ENCODE measurements at regions not wholly inside any gene's neighbourhood (a gene's known extent, or its start where the extent isn't known, plus 50 kb on each side); places are given as distances from the start of the nearest gene placed in this dataset.
A peak's percentile ranks its signal among the peaks of the same experiment; 100 is the strongest.

DNA sequence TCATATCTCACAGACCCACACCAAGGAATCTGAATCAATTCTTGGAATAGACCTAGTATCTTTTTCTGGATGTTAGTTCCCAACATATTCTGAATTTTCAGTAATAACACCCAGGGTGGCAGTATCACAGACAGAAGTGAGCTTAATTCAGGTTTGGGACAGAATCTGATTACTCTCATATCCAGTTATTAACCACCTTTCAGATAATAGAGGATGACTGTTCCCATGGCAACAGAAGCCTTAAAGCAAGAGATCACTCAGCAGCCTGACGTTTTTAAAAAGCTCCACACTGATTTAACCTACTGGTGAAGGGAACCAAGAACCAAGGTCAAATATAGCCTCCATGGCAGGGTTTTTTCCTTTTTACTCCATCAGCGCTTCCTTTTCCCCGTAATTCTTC lies 68.4 kb downstream of the ACTBL2 start:
- no peak overlapping the region for H2AFZ ChIP-seq
- H3F3A ChIP-seq (ENCODE audit: insufficient read depth): peaks cover 34% of the 10 kb centered on the region
- no peaks in the 10 kb centered on the region for H4K20me1 ChIP-seq (ENCODE audit: insufficient read depth)
- no peaks in the 10 kb centered on the region for H3K9me2 ChIP-seq (ENCODE audit: insufficient read depth)
- no peak overlapping the region for H3K4me2 ChIP-seq (ENCODE audit: unreplicated experiment)
- H3K4me1 ChIP-seq (ENCODE audit: insufficient read depth): peaks cover 41% of the 10 kb centered on the region
- no peak overlapping the region for H3K4me3 ChIP-seq
- no peak overlapping the region for H3K9ac ChIP-seq
- in situ Hi-C loops (cut with MboI): no loop called here
- 71 to 79% methylated on average over 3 of the region's 3 CpGs for WGBS, 2 experiments (ENCODE audit: low coverage in 1 of 2, low lambda C conversion rate in 2 of 2, missing lambda C conversion rate in 2 of 2)
- no peaks in the 10 kb centered on the region for H3K9me3 ChIP-seq (ENCODE audit: low read depth)
- TF ChIP-seq EZH2phosphoT487 (IDR thresholded peaks at IDR 0.05; ENCODE audit: insufficient read depth, low read depth) (no peak), EZH2 (IDR thresholded peaks at IDR 0.05; ENCODE audit: insufficient read depth, poor library complexity, severe bottlenecking) (no peak)
- H3K27ac ChIP-seq: no peak overlapping the region
- DNase-seq: no peak
- H3K79me2 ChIP-seq (ENCODE audit: insufficient read depth): no peaks in the 10 kb centered on the region
- H3K36me3 ChIP-seq (ENCODE audit: low read depth): no peaks in the 10 kb centered on the region
- no peaks in the 10 kb centered on the region for H3K27me3 ChIP-seq (replicated peaks; ENCODE audit: insufficient read depth)

DNA sequence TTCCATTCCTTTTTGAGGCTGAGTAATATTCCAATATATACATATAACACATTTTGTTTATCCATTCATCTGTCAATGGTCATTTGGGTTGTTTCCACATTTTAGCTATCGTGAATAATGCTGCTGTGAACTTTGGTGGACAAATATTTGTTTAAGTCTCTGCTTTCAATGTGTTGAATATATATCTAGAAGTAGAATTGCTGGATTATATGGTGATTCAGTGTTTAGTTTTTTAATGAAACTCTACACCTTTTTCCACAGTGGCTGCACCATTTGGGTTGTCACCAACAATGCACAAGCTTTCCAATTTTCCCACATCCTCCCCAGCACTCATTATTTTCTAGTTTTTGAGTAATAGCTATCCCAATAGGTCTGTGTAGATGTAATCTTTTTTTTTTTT lies 69.5 kb downstream of the ACTBL2 start:
- TF ChIP-seq EZH2 (IDR thresholded peaks at IDR 0.05; ENCODE audit: insufficient read depth, poor library complexity, severe bottlenecking) (no peak), EZH2phosphoT487 (IDR thresholded peaks at IDR 0.05; ENCODE audit: insufficient read depth, low read depth) (no peak)
- 57 to 67% methylated on average over 1 of the region's 1 CpG for WGBS, 2 experiments (ENCODE audit: low coverage in 1 of 2, low lambda C conversion rate in 2 of 2, missing lambda C conversion rate in 2 of 2)
- no peaks in the 10 kb centered on the region for H3K27me3 ChIP-seq (replicated peaks; ENCODE audit: insufficient read depth)

DNA sequence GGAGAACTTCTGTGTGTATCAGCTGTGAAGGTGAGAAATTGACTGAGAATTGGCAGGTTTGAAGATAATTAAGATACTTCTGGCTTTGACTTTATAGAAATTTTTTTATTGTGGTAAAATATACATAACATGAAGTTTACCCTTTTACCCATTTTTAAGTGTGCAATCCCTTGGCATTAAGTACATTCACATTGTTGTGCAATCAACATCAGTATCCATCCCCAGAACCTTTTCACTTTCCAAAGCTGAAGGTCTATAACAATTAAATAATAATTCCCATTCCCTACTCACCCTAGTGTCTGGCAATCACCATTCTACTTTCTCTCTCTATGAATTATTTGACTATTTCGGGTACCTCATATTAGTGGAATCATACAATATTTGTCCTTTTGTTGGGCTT lies 69.9 kb downstream of the ACTBL2 start:
- DNase-seq: no peak
- Histone ChIP-seq H3K4me1 (ENCODE audit: insufficient read depth) (peaks cover 55% of the 10 kb centered on the region), H3K4me3 (no peak overlapping the region), H3K9ac (peak overlapping the region; percentile 3; the same call in 1 of the 2 replicates), H3K79me2 (ENCODE audit: insufficient read depth) (no peaks in the 10 kb centered on the region), H3K27me3 (replicated peaks; ENCODE audit: insufficient read depth) (no peaks in the 10 kb centered on the region), H3K9me2 (ENCODE audit: insufficient read depth) (no peaks in the 10 kb centered on the region), H2AFZ (no peak overlapping the region), H3K36me3 (ENCODE audit: low read depth) (no peaks in the 10 kb centered on the region), H4K20me1 (ENCODE audit: insufficient read depth) (no peaks in the 10 kb centered on the region), H3K9me3 (ENCODE audit: low read depth) (no peaks in the 10 kb centered on the region), H3K4me2 (ENCODE audit: unreplicated experiment) (peak overlapping the region; percentile 26), H3K27ac (peak overlapping the region; percentile 39), H3F3A (ENCODE audit: insufficient read depth) (peaks cover 45% of the 10 kb centered on the region)
- WGBS, 2 experiments (ENCODE audit: low coverage in 1 of 2, low lambda C conversion rate in 2 of 2, missing lambda C conversion rate in 2 of 2): 97% methylated on average over 1 of the region's 1 CpG
- in situ Hi-C loops (cut with MboI): no loop called here
- TF ChIP-seq EZH2phosphoT487 (IDR thresholded peaks at IDR 0.05; ENCODE audit: insufficient read depth, low read depth) (no peak), EZH2 (IDR thresholded peaks at IDR 0.05; ENCODE audit: insufficient read depth, poor library complexity, severe bottlenecking) (no peak)

More for the DNA sequence above, 69.5 kb downstream of the ACTBL2 start:
- Histone ChIP-seq H3K79me2 (ENCODE audit: insufficient read depth) (no peaks in the 10 kb centered on the region), H4K20me1 (ENCODE audit: insufficient read depth) (no peaks in the 10 kb centered on the region), H2AFZ (no peak overlapping the region), H3K9me3 (ENCODE audit: low read depth) (no peaks in the 10 kb centered on the region), H3K4me1 (ENCODE audit: insufficient read depth) (peaks cover 52% of the 10 kb centered on the region), H3K4me2 (ENCODE audit: unreplicated experiment) (no peak overlapping the region), H3K4me3 (no peak overlapping the region), H3K36me3 (ENCODE audit: low read depth) (no peaks in the 10 kb centered on the region), H3F3A (ENCODE audit: insufficient read depth) (peaks cover 44% of the 10 kb centered on the region), H3K9ac (no peak overlapping the region), H3K27ac (no peak overlapping the region), H3K9me2 (ENCODE audit: insufficient read depth) (no peaks in the 10 kb centered on the region)
- no peak for DNase-seq
- in situ Hi-C loops (cut with MboI): no loop called here

DNA sequence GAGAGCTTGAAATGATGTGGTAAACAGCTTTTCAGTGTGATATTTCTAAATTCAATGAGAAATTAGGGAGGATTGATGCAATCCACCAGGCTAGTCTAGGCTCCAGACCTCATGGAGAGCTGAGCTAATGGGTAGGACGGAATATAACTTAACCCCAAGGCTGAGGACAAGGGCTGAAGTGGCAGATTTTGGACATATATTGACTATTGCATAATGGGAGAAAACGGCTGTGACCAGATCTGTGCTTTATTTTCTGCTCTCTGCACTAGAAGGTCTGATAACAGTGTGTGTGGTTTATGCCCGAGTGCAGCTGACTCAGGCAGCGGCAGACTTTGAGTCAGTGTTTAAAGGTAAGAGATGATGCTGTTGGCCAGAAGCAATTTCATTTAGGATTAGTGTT lies 70.6 kb downstream of the ACTBL2 start:
- Histone ChIP-seq H3K4me1 (ENCODE audit: insufficient read depth) (peaks cover 53% of the 10 kb centered on the region), H3K27ac (peak overlapping the region; percentile 39), H3K79me2 (ENCODE audit: insufficient read depth) (no peaks in the 10 kb centered on the region), H3K4me2 (ENCODE audit: unreplicated experiment) (peak overlapping the region; percentile 26), H3K36me3 (ENCODE audit: low read depth) (no peaks in the 10 kb centered on the region), H2AFZ (peak overlapping the region; percentile 16; the same call in 1 of the 2 replicates), H3F3A (ENCODE audit: insufficient read depth) (peaks cover 45% of the 10 kb centered on the region), H3K4me3 (no peak overlapping the region), H3K27me3 (replicated peaks; ENCODE audit: insufficient read depth) (no peaks in the 10 kb centered on the region), H3K9me3 (ENCODE audit: low read depth) (no peaks in the 10 kb centered on the region), H3K9me2 (ENCODE audit: insufficient read depth) (no peaks in the 10 kb centered on the region), H4K20me1 (ENCODE audit: insufficient read depth) (no peaks in the 10 kb centered on the region), H3K9ac (peak overlapping the region; percentile 3; the same call in 1 of the 2 replicates)
- 6 to 16% methylated on average over 4 of the region's 4 CpGs for WGBS, 2 experiments (ENCODE audit: low coverage in 1 of 2, low lambda C conversion rate in 2 of 2, missing lambda C conversion rate in 2 of 2)
- in situ Hi-C loops (cut with MboI): no loop called here
- TF ChIP-seq EZH2phosphoT487 (IDR thresholded peaks at IDR 0.05; ENCODE audit: insufficient read depth, low read depth) (no peak), EZH2 (IDR thresholded peaks at IDR 0.05; ENCODE audit: insufficient read depth, poor library complexity, severe bottlenecking) (no peak)
- peak; percentile 76 for DNase-seq

All from GM23248 (cell line).